Right renal cortex interstitium (tissue), 3 donors: ENCODE measurements at regions not wholly inside any gene's neighbourhood (a gene's known extent, or its start where the extent isn't known, plus 50 kb on each side); places are given as distances from the start of the nearest gene placed in this dataset.
"Not testable (repeated sequence)": the region's sequence is repeated elsewhere in the genome, so short reads cannot be mapped to it uniquely, and the experiment has no call there.

Experiments used
- DNase-seq, 3 donors: peaks; one replicate each; pipeline ENCODE4 v3.0.0-alpha.2; 2013; ENCODE audit warnings: low read depth in 3 of 3, low spot score in 2 of 3

DNA sequence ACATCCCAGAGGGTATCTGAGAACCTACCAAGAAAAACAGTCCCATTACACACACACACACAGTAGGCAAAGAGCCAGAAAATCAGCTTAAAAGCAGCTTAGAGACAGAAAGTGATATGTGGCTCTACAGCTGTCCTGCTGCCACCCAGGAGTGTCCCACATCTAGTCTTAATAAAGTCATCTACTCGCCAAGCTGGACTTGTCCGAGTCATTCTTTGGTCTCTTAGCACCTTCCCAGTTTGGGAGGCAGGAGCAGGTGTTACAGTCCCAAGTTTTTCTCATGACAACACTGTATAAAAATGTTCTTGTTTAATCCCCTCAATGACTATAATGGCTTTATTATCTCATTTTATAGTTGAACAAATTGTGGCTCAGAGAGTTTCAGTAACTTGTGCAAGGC is 252.5 kb upstream of the CASK start:
- DNase-seq, result no peak

- not testable (repeated sequence) for DNase-seq
These were observed 234.6 kb upstream of the CASK start for GRCh38 chrX:42157923-42158322.

DNA sequence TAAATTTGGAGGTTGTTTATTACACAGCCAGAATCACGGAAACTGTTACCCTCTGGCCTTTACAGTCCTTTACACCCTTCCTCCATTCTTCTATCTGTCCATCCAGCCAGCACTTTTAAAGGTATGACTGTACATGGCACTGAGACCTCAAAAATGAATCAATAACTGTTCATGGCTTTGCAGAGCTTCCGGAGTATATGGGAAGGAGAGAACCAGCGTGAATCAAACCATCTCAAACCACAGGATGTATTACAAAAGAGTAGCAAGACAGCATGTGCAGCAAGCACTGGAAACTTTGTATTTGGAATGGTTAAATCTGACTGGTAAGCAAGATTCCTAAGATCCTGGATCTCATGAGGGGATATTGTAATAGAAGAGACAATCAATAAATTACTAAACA is 228.5 kb upstream of the CASK start:
- no peak for DNase-seq

GRCh38 chrX:42149765-42150164 is 226.4 kb upstream of the CASK start:
- DNase-seq, result no peak

GRCh38 chrX:42149281-42149680 is 225.9 kb upstream of the CASK start:
- no peak for DNase-seq

DNA sequence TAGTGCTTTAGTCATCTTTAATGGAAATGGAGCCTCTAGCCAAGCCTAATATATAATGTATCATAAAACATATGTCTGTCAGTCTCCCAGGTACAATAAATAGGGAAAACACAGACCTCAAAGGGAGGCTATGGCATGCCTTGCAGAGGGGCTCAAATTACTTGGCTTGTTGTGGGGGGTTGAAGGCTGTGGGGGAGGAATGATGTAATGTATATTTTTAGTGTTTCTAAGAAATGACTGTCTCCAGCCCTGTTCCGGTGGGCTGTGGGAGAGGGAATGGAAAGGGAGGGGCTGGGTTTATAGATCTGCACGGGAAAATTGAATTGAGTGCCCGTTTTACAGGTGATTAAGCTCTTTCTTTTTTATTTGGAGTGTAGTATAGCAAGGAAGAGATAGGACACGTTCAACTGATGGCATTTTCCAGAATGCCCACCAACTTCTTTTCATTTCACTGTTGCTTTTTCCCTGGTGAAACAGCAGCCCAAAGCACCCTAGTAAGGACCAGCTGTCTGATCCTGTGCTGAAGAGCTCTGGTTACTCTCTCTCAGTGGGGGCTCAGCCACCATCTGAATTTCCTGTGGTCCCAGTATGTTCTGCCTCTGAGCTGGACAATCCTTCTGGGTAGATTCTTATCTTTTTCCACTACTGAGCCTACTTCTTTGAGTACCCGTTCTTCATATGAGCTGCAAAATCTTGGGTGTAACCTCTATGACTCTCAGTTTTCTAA is 220.7 kb upstream of the CASK start:
- DNase-seq, result peak; percentile 16 to 27 (median 26)

DNA sequence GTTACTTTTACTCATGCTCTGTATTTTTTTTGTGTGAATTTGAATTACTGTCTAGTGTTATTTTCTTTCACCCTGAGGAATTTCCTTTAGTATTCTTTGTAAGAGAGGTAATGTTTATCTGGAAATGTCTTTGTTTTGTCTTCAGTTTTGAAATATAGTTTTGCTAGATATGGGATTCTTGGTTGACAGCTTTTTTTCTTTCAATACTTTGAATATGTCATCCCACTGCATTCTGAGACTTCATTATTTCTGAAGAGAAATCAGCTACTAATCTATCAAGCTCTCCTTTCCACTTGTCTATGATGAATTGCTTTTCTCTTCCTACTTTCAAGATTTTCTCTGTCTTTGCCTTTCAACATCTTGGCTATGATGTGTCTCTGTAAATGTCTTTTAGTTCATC is 217.0 kb upstream of the CASK start:
- no peak for DNase-seq

- no peak for DNase-seq
These were observed 212.4 kb upstream of the CASK start for GRCh38 chrX:42135583-42136228.

- no peak for DNase-seq
These were observed 208.5 kb upstream of the CASK start for GRCh38 chrX:42131856-42132255.

GRCh38 chrX:42129022-42129940 is 205.9 kb upstream of the CASK start:
- no peak for DNase-seq

GRCh38 chrX:42128587-42128986 is 205.2 kb upstream of the CASK start:
- no peak for DNase-seq

DNA sequence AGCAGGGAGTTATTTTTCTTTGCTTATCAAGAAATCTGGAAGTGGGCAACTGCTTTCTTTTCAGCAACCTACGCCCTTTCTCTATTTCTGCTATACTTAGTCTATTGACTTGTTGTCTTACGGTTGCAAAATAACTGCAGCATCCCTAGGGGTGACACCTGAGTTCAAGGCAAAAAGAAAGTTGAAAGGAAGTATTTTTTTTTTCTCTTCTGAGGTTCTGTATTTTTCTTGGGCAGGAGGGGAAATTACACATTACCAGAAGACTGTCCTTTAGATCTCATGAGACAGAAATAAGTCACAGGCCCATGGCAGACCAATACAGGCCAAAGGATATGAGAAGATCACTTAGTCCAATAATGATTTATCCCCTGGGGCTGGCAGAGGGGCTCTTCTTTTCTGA is 204.7 kb upstream of the CASK start:
- no peak for DNase-seq

DNA sequence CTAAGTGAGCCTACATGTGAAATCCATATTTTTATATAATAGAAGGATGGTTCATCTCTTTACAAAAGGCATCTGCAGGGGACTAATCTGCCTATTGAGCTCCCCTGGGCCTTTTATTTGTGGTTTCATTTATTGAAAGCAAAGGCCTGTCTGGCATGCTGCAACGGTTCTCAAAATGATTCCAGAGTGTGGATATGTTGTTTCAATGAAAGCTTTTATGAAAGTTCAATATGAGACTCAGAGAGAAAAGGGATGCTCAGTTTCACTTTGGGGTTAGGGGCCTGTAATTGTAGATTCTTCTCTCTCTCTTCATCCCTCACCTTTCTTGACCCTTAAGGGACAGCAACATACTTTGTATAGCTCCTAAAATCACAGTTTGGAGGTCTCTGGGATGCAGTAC is 204.2 kb upstream of the CASK start:
- DNase-seq, result no peak

DNA sequence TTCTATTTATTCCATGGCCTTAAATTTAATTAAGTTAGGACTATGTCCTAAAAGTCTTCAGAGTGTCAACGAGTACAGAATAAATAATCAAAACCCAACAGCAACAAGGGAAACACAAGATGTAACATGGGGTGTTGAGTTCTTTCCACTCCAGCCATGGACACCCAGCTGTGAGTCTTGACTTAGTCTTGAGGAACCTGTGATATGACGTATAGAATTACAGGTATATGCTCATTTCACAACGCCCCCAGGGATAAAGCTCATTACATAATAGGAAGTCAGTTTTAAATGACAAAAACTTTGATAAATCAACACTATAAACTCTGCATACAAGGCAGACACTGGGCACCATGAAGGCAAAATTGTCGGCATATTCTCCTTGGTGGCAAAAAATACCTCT is 200.0 kb upstream of the CASK start:
- no peak for DNase-seq

GRCh38 chrX:42119076-42119475 is 195.7 kb upstream of the CASK start:
- no peak for DNase-seq

- no peak for DNase-seq
These were observed 194.0 kb upstream of the CASK start for GRCh38 chrX:42117318-42117717.

GRCh38 chrX:42109428-42109827 is 186.1 kb upstream of the CASK start:
- no peak for DNase-seq

- no peak for DNase-seq
These were observed 184.4 kb upstream of the CASK start for GRCh38 chrX:42107495-42108488.

DNA sequence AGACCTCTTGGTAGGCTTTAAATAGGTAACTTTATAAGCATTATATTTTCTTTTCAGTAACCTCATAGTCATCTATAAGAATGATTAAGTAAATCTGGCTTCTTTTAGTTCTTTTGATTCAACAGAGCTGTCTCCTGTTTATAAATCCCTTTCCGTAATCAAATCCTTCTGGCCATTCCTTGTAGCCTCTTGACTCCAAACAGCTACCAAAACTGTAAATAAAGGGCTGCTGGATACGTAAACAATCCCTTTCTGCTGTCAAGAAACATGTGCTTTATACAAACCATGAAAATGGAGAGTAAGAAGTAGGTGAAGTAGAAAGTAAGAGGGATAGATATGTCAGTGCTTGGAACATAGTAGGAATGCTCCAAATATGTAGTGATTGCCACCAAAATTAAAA is 183.2 kb upstream of the CASK start:
- DNase-seq, result no peak

- DNase-seq, result no peak
These were observed 179.4 kb upstream of the CASK start for GRCh38 chrX:42102586-42103282.
